ENCODE measurements at regions not wholly inside any gene's neighbourhood (a gene's known extent, or its start where the extent isn't known, plus 50 kb on each side); places are given as distances from the start of the nearest gene placed in this dataset.

DNA sequence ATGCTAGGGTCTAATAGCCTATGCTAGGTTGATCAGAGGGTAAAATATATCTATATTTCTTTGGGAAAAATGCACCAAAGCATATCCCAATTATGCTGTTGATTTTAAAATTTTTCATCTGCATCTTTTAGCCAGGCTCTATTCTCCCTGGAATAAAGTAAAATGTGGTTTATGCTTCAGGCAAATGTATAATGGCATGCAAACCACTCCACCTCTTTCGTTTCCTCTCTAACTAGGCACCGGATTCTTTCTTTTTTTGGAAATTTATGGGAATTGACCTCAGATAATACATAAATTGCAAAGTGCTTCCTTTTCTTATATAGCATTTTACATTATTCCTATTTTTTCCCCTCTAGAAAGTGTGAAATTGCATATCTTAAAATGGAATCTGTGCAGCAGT, 386.5 kb downstream of the OLFM4 start:
- Histone ChIP-seq H3K4me2 (no peak overlapping the region), H3K27ac (no peak overlapping the region), H4K20me1 (ENCODE audit: low read depth) (no peaks in the 10 kb centered on the region), H3F3A (ENCODE audit: low read depth) (peaks cover 3% of the 10 kb centered on the region), H3K4me1 (peaks cover 15% of the 10 kb centered on the region), H3K9me3 (ENCODE audit: low read depth) (no peaks in the 10 kb centered on the region), H3K79me2 (ENCODE audit: low read depth) (no peaks in the 10 kb centered on the region), H3K4me3 (no peak overlapping the region), H3K9ac (no peak overlapping the region), H2AFZ (replicated peaks) (no peak overlapping the region), H3K36me3 (no peaks in the 10 kb centered on the region), H3K27me3 (no peaks in the 10 kb centered on the region)
- no peak overlapping the region for H3K27ac Mint-ChIP-seq
- H3K36me3 Mint-ChIP-seq, result no peaks in the 10 kb centered on the region
- TF ChIP-seq EZH2phosphoT487 (IDR thresholded peaks at IDR 0.05), result no peak
- no peak for TF ChIP-seq EZH2 (IDR thresholded peaks at IDR 0.05)
- TF ChIP-seq, protein P1, sequence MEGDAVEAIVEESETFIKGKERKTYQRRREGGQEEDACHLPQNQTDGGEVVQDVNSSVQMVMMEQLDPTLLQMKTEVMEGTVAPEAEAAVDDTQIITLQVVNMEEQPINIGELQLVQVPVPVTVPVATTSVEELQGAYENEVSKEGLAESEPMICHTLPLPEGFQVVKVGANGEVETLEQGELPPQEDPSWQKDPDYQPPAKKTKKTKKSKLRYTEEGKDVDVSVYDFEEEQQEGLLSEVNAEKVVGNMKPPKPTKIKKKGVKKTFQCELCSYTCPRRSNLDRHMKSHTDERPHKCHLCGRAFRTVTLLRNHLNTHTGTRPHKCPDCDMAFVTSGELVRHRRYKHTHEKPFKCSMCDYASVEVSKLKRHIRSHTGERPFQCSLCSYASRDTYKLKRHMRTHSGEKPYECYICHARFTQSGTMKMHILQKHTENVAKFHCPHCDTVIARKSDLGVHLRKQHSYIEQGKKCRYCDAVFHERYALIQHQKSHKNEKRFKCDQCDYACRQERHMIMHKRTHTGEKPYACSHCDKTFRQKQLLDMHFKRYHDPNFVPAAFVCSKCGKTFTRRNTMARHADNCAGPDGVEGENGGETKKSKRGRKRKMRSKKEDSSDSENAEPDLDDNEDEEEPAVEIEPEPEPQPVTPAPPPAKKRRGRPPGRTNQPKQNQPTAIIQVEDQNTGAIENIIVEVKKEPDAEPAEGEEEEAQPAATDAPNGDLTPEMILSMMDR (IDR thresholded peaks at IDR 0.05), result no peak
- H3K4me1 Mint-ChIP-seq, result peaks cover 14% of the 10 kb centered on the region
- no peaks in the 10 kb centered on the region for H3K9me3 Mint-ChIP-seq
- DNase-seq (ENCODE audit: low spot score), result no peak
- peaks cover 3% of the 10 kb centered on the region for H3K27me3 Mint-ChIP-seq (ENCODE audit: insufficient read depth, low read depth)
- H3K4me3 Mint-ChIP-seq, result no peak overlapping the region

GRCh38 chr13:53417601-53418000, 389.0 kb downstream of the OLFM4 start:
- Histone ChIP-seq H3F3A (ENCODE audit: low read depth) (no peaks in the 10 kb centered on the region), H3K27ac (no peak overlapping the region), H3K4me2 (no peak overlapping the region), H3K9me3 (ENCODE audit: low read depth) (no peaks in the 10 kb centered on the region), H3K9ac (no peak overlapping the region), H3K36me3 (no peaks in the 10 kb centered on the region), H4K20me1 (ENCODE audit: low read depth) (no peaks in the 10 kb centered on the region), H2AFZ (replicated peaks) (no peak overlapping the region), H3K27me3 (no peaks in the 10 kb centered on the region), H3K79me2 (ENCODE audit: low read depth) (no peaks in the 10 kb centered on the region), H3K4me3 (no peak overlapping the region), H3K4me1 (no peaks in the 10 kb centered on the region)
- TF ChIP-seq EZH2 (IDR thresholded peaks at IDR 0.05) (no peak), EZH2phosphoT487 (IDR thresholded peaks at IDR 0.05) (no peak)
- TF ChIP-seq, protein P1 (IDR thresholded peaks at IDR 0.05), result no peak
- Mint-ChIP-seq H3K27ac (no peak overlapping the region), H3K9me3 (no peaks in the 10 kb centered on the region), H3K4me1 (no peaks in the 10 kb centered on the region), H3K36me3 (no peaks in the 10 kb centered on the region), H3K27me3 (ENCODE audit: insufficient read depth, low read depth) (no peaks in the 10 kb centered on the region), H3K4me3 (no peak overlapping the region)
- no peak for DNase-seq (ENCODE audit: low spot score)

GRCh38 chr13:53422415-53422814, 393.8 kb downstream of the OLFM4 start:
- no peaks in the 10 kb centered on the region for H3F3A ChIP-seq (ENCODE audit: low read depth)
- H3K4me3 ChIP-seq, result no peak overlapping the region
- TF ChIP-seq EZH2phosphoT487 (IDR thresholded peaks at IDR 0.05) (no peak), EZH2 (IDR thresholded peaks at IDR 0.05) (no peak)
- TF ChIP-seq, protein P1 (IDR thresholded peaks at IDR 0.05), result no peak
- peaks cover 1% of the 10 kb centered on the region for H3K9me3 Mint-ChIP-seq
- no peaks in the 10 kb centered on the region for H4K20me1 ChIP-seq (ENCODE audit: low read depth)
- H3K36me3 Mint-ChIP-seq, result no peaks in the 10 kb centered on the region
- H3K9ac ChIP-seq, result no peak overlapping the region
- H3K4me1 Mint-ChIP-seq, result no peaks in the 10 kb centered on the region
- no peak for DNase-seq (ENCODE audit: low spot score)
- H3K4me2 ChIP-seq, result no peak overlapping the region
- H2AFZ ChIP-seq (replicated peaks), result no peak overlapping the region
- H3K4me3 Mint-ChIP-seq, result no peak overlapping the region
- no peaks in the 10 kb centered on the region for H3K27me3 ChIP-seq
- no peaks in the 10 kb centered on the region for H3K4me1 ChIP-seq
- H3K9me3 ChIP-seq (ENCODE audit: low read depth), result no peaks in the 10 kb centered on the region
- H3K27me3 Mint-ChIP-seq (ENCODE audit: insufficient read depth, low read depth), result no peaks in the 10 kb centered on the region
- no peak overlapping the region for H3K27ac Mint-ChIP-seq
- H3K27ac ChIP-seq, result no peak overlapping the region
- H3K36me3 ChIP-seq, result no peaks in the 10 kb centered on the region
- H3K79me2 ChIP-seq (ENCODE audit: low read depth), result no peaks in the 10 kb centered on the region
